ENCODE measurements at regions not wholly inside any gene's neighbourhood (a gene's known extent, or its start where the extent isn't known, plus 50 kb on each side); places are given as distances from the start of the nearest gene placed in this dataset.

DNA sequence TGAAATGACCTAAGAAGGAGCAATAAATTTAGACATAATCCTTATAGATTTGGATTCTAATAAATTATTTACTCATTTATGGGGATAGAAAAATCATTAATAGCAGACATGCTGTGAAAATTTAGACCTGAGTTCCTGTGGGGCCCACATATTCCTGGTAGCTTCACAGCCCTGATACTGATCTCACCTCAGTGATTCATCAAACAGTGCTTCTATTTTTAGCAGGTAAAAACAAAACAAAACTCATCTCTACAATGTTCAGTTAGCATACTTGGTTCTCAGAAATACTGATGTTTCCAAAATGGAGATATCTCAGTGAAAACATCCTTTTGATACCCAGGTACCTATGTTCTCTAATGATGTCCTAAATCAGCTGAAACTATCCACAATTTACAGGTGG, 841.1 kb upstream of the SORCS1 start:
- no peak overlapping the region for H3K9ac ChIP-seq
- H4K20me1 ChIP-seq (ENCODE audit: insufficient read depth) = no peaks in the 10 kb centered on the region
- H3K4me2 ChIP-seq = no peak overlapping the region
- no peaks in the 10 kb centered on the region for H3K79me2 ChIP-seq (ENCODE audit: insufficient read depth, low read depth)
- no peaks in the 10 kb centered on the region for H3K36me3 ChIP-seq (ENCODE audit: insufficient read depth)
- H3K4me1 ChIP-seq (ENCODE audit: low read depth, poor library complexity, severe bottlenecking) = no peaks in the 10 kb centered on the region
- TF ChIP-seq, protein P1, sequence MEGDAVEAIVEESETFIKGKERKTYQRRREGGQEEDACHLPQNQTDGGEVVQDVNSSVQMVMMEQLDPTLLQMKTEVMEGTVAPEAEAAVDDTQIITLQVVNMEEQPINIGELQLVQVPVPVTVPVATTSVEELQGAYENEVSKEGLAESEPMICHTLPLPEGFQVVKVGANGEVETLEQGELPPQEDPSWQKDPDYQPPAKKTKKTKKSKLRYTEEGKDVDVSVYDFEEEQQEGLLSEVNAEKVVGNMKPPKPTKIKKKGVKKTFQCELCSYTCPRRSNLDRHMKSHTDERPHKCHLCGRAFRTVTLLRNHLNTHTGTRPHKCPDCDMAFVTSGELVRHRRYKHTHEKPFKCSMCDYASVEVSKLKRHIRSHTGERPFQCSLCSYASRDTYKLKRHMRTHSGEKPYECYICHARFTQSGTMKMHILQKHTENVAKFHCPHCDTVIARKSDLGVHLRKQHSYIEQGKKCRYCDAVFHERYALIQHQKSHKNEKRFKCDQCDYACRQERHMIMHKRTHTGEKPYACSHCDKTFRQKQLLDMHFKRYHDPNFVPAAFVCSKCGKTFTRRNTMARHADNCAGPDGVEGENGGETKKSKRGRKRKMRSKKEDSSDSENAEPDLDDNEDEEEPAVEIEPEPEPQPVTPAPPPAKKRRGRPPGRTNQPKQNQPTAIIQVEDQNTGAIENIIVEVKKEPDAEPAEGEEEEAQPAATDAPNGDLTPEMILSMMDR (conservative IDR thresholded peaks at IDR 0.05; ENCODE audit: low read depth, low read length) = no peak
- no peaks in the 10 kb centered on the region for H3K27me3 ChIP-seq (ENCODE audit: insufficient read depth, low read depth)
- no peak overlapping the region for H3K27ac ChIP-seq
- H3K4me3 ChIP-seq (IDR thresholded peaks at IDR 0.05; ENCODE audit: insufficient read depth, low read depth, low read length) = no peak overlapping the region
- H2AFZ ChIP-seq (ENCODE audit: low read depth) = no peak overlapping the region

DNA sequence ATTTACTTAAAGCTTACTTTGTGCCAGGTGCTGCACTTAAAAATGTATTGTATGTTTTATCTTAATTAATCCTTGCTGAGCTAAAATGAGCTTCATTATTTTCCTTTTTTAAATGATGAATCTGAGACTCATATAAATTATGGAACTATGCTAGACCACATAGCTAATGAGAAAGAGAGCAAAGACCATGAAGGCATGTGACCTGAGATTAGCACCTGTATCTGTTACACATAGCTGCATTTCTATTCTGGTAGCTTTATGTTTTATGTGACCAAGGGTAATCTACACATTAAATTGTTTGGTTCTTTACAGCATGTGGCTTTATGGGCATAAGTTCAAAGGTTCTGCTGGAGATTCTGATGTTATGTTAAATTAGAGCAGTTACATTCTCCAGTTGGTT, 839.1 kb upstream of the SORCS1 start:
- Histone ChIP-seq H3K27ac (no peak overlapping the region), H3K4me2 (no peak overlapping the region), H3K4me3 (IDR thresholded peaks at IDR 0.05; ENCODE audit: insufficient read depth, low read depth, low read length) (no peak overlapping the region), H3K36me3 (ENCODE audit: insufficient read depth) (no peaks in the 10 kb centered on the region), H3K9ac (no peak overlapping the region), H2AFZ (ENCODE audit: low read depth) (no peak overlapping the region), H3K79me2 (ENCODE audit: insufficient read depth, low read depth) (no peaks in the 10 kb centered on the region), H3K4me1 (ENCODE audit: low read depth, poor library complexity, severe bottlenecking) (no peaks in the 10 kb centered on the region), H4K20me1 (ENCODE audit: insufficient read depth) (no peaks in the 10 kb centered on the region), H3K27me3 (ENCODE audit: insufficient read depth, low read depth) (no peaks in the 10 kb centered on the region)
- TF ChIP-seq, protein P1 (conservative IDR thresholded peaks at IDR 0.05; ENCODE audit: low read depth, low read length) = no peak

DNA sequence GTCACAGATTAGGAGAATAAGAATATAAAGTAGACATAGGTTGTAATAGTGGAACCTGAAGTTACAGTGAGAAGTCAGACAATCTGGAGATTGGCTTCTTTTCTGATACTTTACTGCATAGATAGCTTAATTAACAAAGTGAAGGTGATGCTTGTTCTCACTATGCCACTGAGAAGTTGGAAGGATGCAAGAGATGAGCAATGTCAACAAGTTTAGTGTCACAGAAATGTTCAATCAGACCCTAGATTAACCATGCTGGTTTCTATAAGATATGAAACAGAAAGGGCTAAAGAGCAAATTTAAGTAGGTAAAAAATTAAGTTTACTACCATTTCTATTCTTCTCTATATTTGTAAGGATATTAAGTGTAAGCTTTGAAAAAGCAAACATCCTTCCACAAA, 838.6 kb upstream of the SORCS1 start:
- no peak overlapping the region for H3K4me2 ChIP-seq
- H3K27me3 ChIP-seq (ENCODE audit: insufficient read depth, low read depth) = no peaks in the 10 kb centered on the region
- no peak overlapping the region for H3K4me3 ChIP-seq (IDR thresholded peaks at IDR 0.05; ENCODE audit: insufficient read depth, low read depth, low read length)
- TF ChIP-seq, protein P1 (conservative IDR thresholded peaks at IDR 0.05; ENCODE audit: low read depth, low read length) = no peak
- no peak overlapping the region for H2AFZ ChIP-seq (ENCODE audit: low read depth)
- no peaks in the 10 kb centered on the region for H3K79me2 ChIP-seq (ENCODE audit: insufficient read depth, low read depth)
- no peaks in the 10 kb centered on the region for H3K4me1 ChIP-seq (ENCODE audit: low read depth, poor library complexity, severe bottlenecking)
- no peaks in the 10 kb centered on the region for H3K36me3 ChIP-seq (ENCODE audit: insufficient read depth)
- H4K20me1 ChIP-seq (ENCODE audit: insufficient read depth) = no peaks in the 10 kb centered on the region
- H3K9ac ChIP-seq = no peak overlapping the region
- no peak overlapping the region for H3K27ac ChIP-seq

DNA sequence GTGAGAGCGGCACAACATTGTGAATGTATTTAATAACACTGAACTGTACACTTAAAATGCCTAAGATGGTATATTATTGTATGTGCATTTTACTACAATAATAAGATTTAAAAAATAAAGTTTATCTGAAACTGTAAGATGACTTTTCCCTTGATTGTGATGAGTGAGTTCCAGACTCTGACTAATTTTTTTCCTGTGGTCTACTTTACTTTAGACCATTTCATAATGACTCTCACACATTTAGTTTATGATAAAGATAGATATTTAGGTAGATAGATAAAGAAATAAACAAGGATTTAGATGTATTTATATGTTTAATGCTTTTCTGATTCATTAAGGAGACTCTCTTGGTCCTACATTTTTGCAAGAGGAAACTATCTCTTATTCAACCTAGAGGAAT, 835.9 kb upstream of the SORCS1 start:
- Histone ChIP-seq H3K4me1 (ENCODE audit: low read depth, poor library complexity, severe bottlenecking) (no peaks in the 10 kb centered on the region), H2AFZ (ENCODE audit: low read depth) (no peak overlapping the region)
- TF ChIP-seq, protein P1 (conservative IDR thresholded peaks at IDR 0.05; ENCODE audit: low read depth, low read length) = no peak

More for the DNA sequence above, 835.9 kb upstream of the SORCS1 start:
- Histone ChIP-seq H3K4me3 (IDR thresholded peaks at IDR 0.05; ENCODE audit: insufficient read depth, low read depth, low read length) (no peak overlapping the region), H3K4me2 (no peak overlapping the region), H3K79me2 (ENCODE audit: insufficient read depth, low read depth) (no peaks in the 10 kb centered on the region), H4K20me1 (ENCODE audit: insufficient read depth) (no peaks in the 10 kb centered on the region), H3K9ac (no peak overlapping the region), H3K36me3 (ENCODE audit: insufficient read depth) (no peaks in the 10 kb centered on the region), H3K27me3 (ENCODE audit: insufficient read depth, low read depth) (no peaks in the 10 kb centered on the region), H3K27ac (no peak overlapping the region)

Measured in KMS-11 (cell line).